ENCODE measurements at regions not wholly inside any gene's neighbourhood (a gene's known extent, or its start where the extent isn't known, plus 50 kb on each side); places are given as distances from the start of the nearest gene placed in this dataset.

DNA sequence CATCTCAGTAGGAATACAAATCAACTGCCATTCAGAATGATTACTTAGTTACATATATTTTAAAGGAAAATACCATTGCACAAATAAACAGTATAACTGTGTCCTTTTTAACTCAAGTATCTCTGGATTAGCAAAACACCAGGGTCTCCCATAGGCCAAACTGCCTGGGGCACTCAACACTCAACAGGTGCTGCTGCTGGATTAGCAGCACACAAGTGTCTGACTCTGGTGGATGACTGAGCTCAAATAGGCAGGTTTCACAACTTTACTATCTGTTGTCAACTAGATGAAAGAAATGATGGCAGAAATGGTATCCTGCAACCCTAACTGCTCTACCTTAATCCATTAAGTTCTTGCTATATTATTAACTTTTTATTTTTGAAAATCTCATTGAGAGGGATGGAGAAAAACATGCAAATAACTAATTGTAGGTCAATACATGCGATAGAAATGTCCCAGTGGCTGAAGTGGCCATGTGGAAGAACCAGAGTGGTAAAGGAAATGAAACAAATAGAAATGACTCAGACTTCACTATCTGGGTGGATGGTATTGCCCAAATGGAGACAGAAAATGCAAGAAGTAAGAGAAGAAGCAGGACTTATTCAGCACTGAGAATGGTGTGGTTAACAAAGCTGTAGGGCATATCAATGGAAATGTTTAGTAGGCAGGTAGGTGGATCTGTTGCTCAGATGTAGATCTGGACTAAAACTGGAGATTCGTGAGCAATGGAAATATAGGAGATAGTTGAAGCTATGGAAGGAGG is 90.8 kb upstream of the CCDC190 start:
- H3K27ac ChIP-seq (ENCODE audit: low read depth in 2 of 2, low read length in 2 of 2): no peak overlapping the region
- no peak for FAIRE-seq
- intact Hi-C loops (cut with DNase I): no loop called here

GRCh38 chr1:162950187-162950586 is 89.2 kb upstream of the CCDC190 start:
- H3K27ac ChIP-seq (ENCODE audit: low read depth in 2 of 2, low read length in 2 of 2): no peak overlapping the region
- FAIRE-seq: no peak
- intact Hi-C loops (cut with DNase I): no loop called here
- H3K4me1 ChIP-seq (ENCODE audit: control insufficient read depth in 2 of 3, insufficient read depth in 2 of 3, low read depth in 1 of 3, low read length in 3 of 3): no peaks in the 10 kb centered on the region
- DNase-seq: no peak
- TF ChIP-seq, protein P1, sequence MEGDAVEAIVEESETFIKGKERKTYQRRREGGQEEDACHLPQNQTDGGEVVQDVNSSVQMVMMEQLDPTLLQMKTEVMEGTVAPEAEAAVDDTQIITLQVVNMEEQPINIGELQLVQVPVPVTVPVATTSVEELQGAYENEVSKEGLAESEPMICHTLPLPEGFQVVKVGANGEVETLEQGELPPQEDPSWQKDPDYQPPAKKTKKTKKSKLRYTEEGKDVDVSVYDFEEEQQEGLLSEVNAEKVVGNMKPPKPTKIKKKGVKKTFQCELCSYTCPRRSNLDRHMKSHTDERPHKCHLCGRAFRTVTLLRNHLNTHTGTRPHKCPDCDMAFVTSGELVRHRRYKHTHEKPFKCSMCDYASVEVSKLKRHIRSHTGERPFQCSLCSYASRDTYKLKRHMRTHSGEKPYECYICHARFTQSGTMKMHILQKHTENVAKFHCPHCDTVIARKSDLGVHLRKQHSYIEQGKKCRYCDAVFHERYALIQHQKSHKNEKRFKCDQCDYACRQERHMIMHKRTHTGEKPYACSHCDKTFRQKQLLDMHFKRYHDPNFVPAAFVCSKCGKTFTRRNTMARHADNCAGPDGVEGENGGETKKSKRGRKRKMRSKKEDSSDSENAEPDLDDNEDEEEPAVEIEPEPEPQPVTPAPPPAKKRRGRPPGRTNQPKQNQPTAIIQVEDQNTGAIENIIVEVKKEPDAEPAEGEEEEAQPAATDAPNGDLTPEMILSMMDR (IDR thresholded peaks at IDR 0.05; ENCODE audit: borderline replicate concordance, extremely low read depth, insufficient read depth): no peak
- H3K36me3 ChIP-seq (ENCODE audit: control insufficient read depth in 2 of 3, insufficient read depth in 3 of 3, low read length in 3 of 3): no peaks in the 10 kb centered on the region
- H3K4me3 ChIP-seq (ENCODE audit: low read length in 3 of 3): no peak overlapping the region
- no peaks in the 10 kb centered on the region for H3K27me3 ChIP-seq (ENCODE audit: control insufficient read depth, insufficient read depth, low read length)
- H3K9ac ChIP-seq (ENCODE audit: low read length in 3 of 3): no peak overlapping the region
- no peaks in the 10 kb centered on the region for H3K9me3 ChIP-seq (ENCODE audit: control insufficient read depth in 2 of 3, insufficient read depth in 1 of 3, low read length in 3 of 3)

More for the DNA sequence above, 90.8 kb upstream of the CCDC190 start:
- no peaks in the 10 kb centered on the region for H3K9me3 ChIP-seq (ENCODE audit: control insufficient read depth in 2 of 3, insufficient read depth in 1 of 3, low read length in 3 of 3)
- H3K9ac ChIP-seq (ENCODE audit: low read length in 3 of 3): no peak overlapping the region
- TF ChIP-seq, protein P1 (IDR thresholded peaks at IDR 0.05; ENCODE audit: borderline replicate concordance, extremely low read depth, insufficient read depth): no peak
- no peaks in the 10 kb centered on the region for H3K27me3 ChIP-seq (ENCODE audit: control insufficient read depth, insufficient read depth, low read length)
- no peak for DNase-seq
- H3K36me3 ChIP-seq (ENCODE audit: control insufficient read depth in 2 of 3, insufficient read depth in 3 of 3, low read length in 3 of 3): no peaks in the 10 kb centered on the region
- no peak overlapping the region for H3K4me3 ChIP-seq (ENCODE audit: low read length in 3 of 3)
- no peaks in the 10 kb centered on the region for H3K4me1 ChIP-seq (ENCODE audit: control insufficient read depth in 2 of 3, insufficient read depth in 2 of 3, low read depth in 1 of 3, low read length in 3 of 3)

DNA sequence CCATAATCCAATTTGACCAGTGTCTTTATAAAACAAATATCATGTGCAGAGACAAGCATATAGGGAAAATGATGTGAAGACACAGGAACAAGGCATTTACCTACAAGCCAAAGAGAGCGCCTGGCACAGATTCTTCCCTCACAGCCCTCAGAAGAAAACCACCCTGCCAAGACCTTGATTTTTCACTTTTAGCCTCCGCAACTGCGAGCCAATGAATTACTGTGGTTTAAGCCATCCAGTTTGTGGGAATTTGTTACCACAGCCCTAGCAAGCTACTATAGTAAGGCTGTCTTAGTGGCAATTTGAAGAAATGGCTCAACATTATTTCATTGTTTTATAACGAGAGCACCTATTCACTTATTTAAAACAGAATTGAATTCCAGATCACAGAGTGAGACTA is 85.7 kb upstream of the CCDC190 start:
- intact Hi-C loops (cut with DNase I): no loop called here
- H3K9me3 ChIP-seq (ENCODE audit: control insufficient read depth in 2 of 3, insufficient read depth in 1 of 3, low read length in 3 of 3): no peaks in the 10 kb centered on the region
- TF ChIP-seq, protein P1 (IDR thresholded peaks at IDR 0.05; ENCODE audit: borderline replicate concordance, extremely low read depth, insufficient read depth): no peak
- no peak overlapping the region for H3K4me3 ChIP-seq (ENCODE audit: low read length in 3 of 3)
- H3K4me1 ChIP-seq (ENCODE audit: control insufficient read depth in 2 of 3, insufficient read depth in 2 of 3, low read depth in 1 of 3, low read length in 3 of 3): no peaks in the 10 kb centered on the region
- H3K27me3 ChIP-seq (ENCODE audit: control insufficient read depth, insufficient read depth, low read length): no peaks in the 10 kb centered on the region
- FAIRE-seq (no peak), DNase-seq (no peak)
- H3K9ac ChIP-seq (ENCODE audit: low read length in 3 of 3): no peak overlapping the region
- H3K36me3 ChIP-seq (ENCODE audit: control insufficient read depth in 2 of 3, insufficient read depth in 3 of 3, low read length in 3 of 3): no peaks in the 10 kb centered on the region
- H3K27ac ChIP-seq (ENCODE audit: low read depth in 2 of 2, low read length in 2 of 2): no peak overlapping the region
